ENCODE measurements at regions not wholly inside any gene's neighbourhood (a gene's known extent, or its start where the extent isn't known, plus 50 kb on each side); places are given as distances from the start of the nearest gene placed in this dataset.

GRCh38 chr2:104563398-104563996 is 290.4 kb upstream of the POU3F3 start:
- no peak overlapping the region for H3K4me3 ChIP-seq (ENCODE audit: low read length in 3 of 3)
- H3K27ac ChIP-seq (ENCODE audit: low read depth, low read length), result no peak overlapping the region
- H3K27me3 ChIP-seq (ENCODE audit: control insufficient read depth in 3 of 3, insufficient read depth in 3 of 3, low read length in 3 of 3), result peaks cover 0 to 3% (median 0%) of the 10 kb centered on the region in 3 donors
- peaks cover 0 to 3% (median 0%) of the 10 kb centered on the region in 3 donors for H3K4me1 ChIP-seq (ENCODE audit: control insufficient read depth in 3 of 3, insufficient read depth in 3 of 3, low read length in 3 of 3)
- H3K9ac ChIP-seq (ENCODE audit: low read depth in 1 of 3, low read length in 3 of 3), result no peak overlapping the region
- H3K9me3 ChIP-seq (ENCODE audit: control insufficient read depth in 3 of 3, low read length in 3 of 3), result no peaks in the 10 kb centered on the region
- no peaks in the 10 kb centered on the region for H3K36me3 ChIP-seq (ENCODE audit: control insufficient read depth in 3 of 3, insufficient read depth in 3 of 3, low read length in 3 of 3)

- Histone ChIP-seq H3K4me3 (ENCODE audit: low read length in 3 of 3) (no peak overlapping the region), H3K4me1 (ENCODE audit: control insufficient read depth in 3 of 3, insufficient read depth in 3 of 3, low read length in 3 of 3) (peaks cover 0 to 3% (median 0%) of the 10 kb centered on the region in 3 donors), H3K9ac (ENCODE audit: low read depth in 1 of 3, low read length in 3 of 3) (no peak overlapping the region), H3K27ac (ENCODE audit: low read depth, low read length) (no peak overlapping the region), H3K9me3 (ENCODE audit: control insufficient read depth in 3 of 3, low read length in 3 of 3) (no peaks in the 10 kb centered on the region), H3K36me3 (ENCODE audit: control insufficient read depth in 3 of 3, insufficient read depth in 3 of 3, low read length in 3 of 3) (no peaks in the 10 kb centered on the region), H3K27me3 (ENCODE audit: control insufficient read depth in 3 of 3, insufficient read depth in 3 of 3, low read length in 3 of 3) (no peaks in the 10 kb centered on the region)
Observed at GRCh38 chr2:104568247-104568646, 285.7 kb upstream of the POU3F3 start.

- Histone ChIP-seq H3K4me3 (ENCODE audit: low read length in 3 of 3) (no peak overlapping the region), H3K9me3 (ENCODE audit: control insufficient read depth in 3 of 3, low read length in 3 of 3) (no peaks in the 10 kb centered on the region), H3K9ac (ENCODE audit: low read depth in 1 of 3, low read length in 3 of 3) (no peak overlapping the region), H3K4me1 (ENCODE audit: control insufficient read depth in 3 of 3, insufficient read depth in 3 of 3, low read length in 3 of 3) (peaks cover 0 to 3% (median 0%) of the 10 kb centered on the region in 3 donors), H3K27me3 (ENCODE audit: control insufficient read depth in 3 of 3, insufficient read depth in 3 of 3, low read length in 3 of 3) (no peaks in the 10 kb centered on the region), H3K36me3 (ENCODE audit: control insufficient read depth in 3 of 3, insufficient read depth in 3 of 3, low read length in 3 of 3) (no peaks in the 10 kb centered on the region), H3K27ac (ENCODE audit: low read depth, low read length) (no peak overlapping the region)
Observed at GRCh38 chr2:104570259-104570658, 283.7 kb upstream of the POU3F3 start.

GRCh38 chr2:104572834-104573233 is 281.1 kb upstream of the POU3F3 start:
- H3K9me3 ChIP-seq (ENCODE audit: control insufficient read depth in 3 of 3, low read length in 3 of 3), result no peaks in the 10 kb centered on the region
- H3K36me3 ChIP-seq (ENCODE audit: control insufficient read depth in 3 of 3, insufficient read depth in 3 of 3, low read length in 3 of 3), result no peaks in the 10 kb centered on the region
- no peak overlapping the region for H3K27ac ChIP-seq (ENCODE audit: low read depth, low read length)
- no peak overlapping the region for H3K9ac ChIP-seq (ENCODE audit: low read depth in 1 of 3, low read length in 3 of 3)
- no peak overlapping the region for H3K4me3 ChIP-seq (ENCODE audit: low read length in 3 of 3)
- H3K27me3 ChIP-seq (ENCODE audit: control insufficient read depth in 3 of 3, insufficient read depth in 3 of 3, low read length in 3 of 3), result no peaks in the 10 kb centered on the region
- H3K4me1 ChIP-seq (ENCODE audit: control insufficient read depth in 3 of 3, insufficient read depth in 3 of 3, low read length in 3 of 3), result peaks cover 0 to 3% (median 0%) of the 10 kb centered on the region in 3 donors

GRCh38 chr2:104574367-104574766 is 279.5 kb upstream of the POU3F3 start:
- H3K9ac ChIP-seq (ENCODE audit: low read depth in 1 of 3, low read length in 3 of 3), result no peak overlapping the region
- no peaks in the 10 kb centered on the region for H3K36me3 ChIP-seq (ENCODE audit: control insufficient read depth in 3 of 3, insufficient read depth in 3 of 3, low read length in 3 of 3)
- H3K27ac ChIP-seq (ENCODE audit: low read depth, low read length), result no peak overlapping the region
- H3K9me3 ChIP-seq (ENCODE audit: control insufficient read depth in 3 of 3, low read length in 3 of 3), result no peaks in the 10 kb centered on the region
- no peaks in the 10 kb centered on the region for H3K4me1 ChIP-seq (ENCODE audit: control insufficient read depth in 3 of 3, insufficient read depth in 3 of 3, low read length in 3 of 3)
- no peaks in the 10 kb centered on the region for H3K27me3 ChIP-seq (ENCODE audit: control insufficient read depth in 3 of 3, insufficient read depth in 3 of 3, low read length in 3 of 3)
- no peak overlapping the region for H3K4me3 ChIP-seq (ENCODE audit: low read length in 3 of 3)

GRCh38 chr2:104577143-104577542 is 276.8 kb upstream of the POU3F3 start:
- Histone ChIP-seq H3K36me3 (ENCODE audit: control insufficient read depth in 3 of 3, insufficient read depth in 3 of 3, low read length in 3 of 3) (no peaks in the 10 kb centered on the region), H3K9ac (ENCODE audit: low read depth in 1 of 3, low read length in 3 of 3) (no peak overlapping the region), H3K9me3 (ENCODE audit: control insufficient read depth in 3 of 3, low read length in 3 of 3) (no peaks in the 10 kb centered on the region), H3K27ac (ENCODE audit: low read depth, low read length) (no peak overlapping the region), H3K4me3 (ENCODE audit: low read length in 3 of 3) (no peak overlapping the region), H3K27me3 (ENCODE audit: control insufficient read depth in 3 of 3, insufficient read depth in 3 of 3, low read length in 3 of 3) (no peaks in the 10 kb centered on the region), H3K4me1 (ENCODE audit: control insufficient read depth in 3 of 3, insufficient read depth in 3 of 3, low read length in 3 of 3) (no peaks in the 10 kb centered on the region)

- no peak overlapping the region for H3K27ac ChIP-seq (ENCODE audit: low read depth, low read length)
- no peak overlapping the region for H3K4me3 ChIP-seq (ENCODE audit: low read length in 3 of 3)
- no peaks in the 10 kb centered on the region for H3K36me3 ChIP-seq (ENCODE audit: control insufficient read depth in 3 of 3, insufficient read depth in 3 of 3, low read length in 3 of 3)
- H3K9me3 ChIP-seq (ENCODE audit: control insufficient read depth in 3 of 3, low read length in 3 of 3), result no peaks in the 10 kb centered on the region
- no peaks in the 10 kb centered on the region for H3K4me1 ChIP-seq (ENCODE audit: control insufficient read depth in 3 of 3, insufficient read depth in 3 of 3, low read length in 3 of 3)
- no peak overlapping the region for H3K9ac ChIP-seq (ENCODE audit: low read depth in 1 of 3, low read length in 3 of 3)
- no peaks in the 10 kb centered on the region for H3K27me3 ChIP-seq (ENCODE audit: control insufficient read depth in 3 of 3, insufficient read depth in 3 of 3, low read length in 3 of 3)
Observed at GRCh38 chr2:104582471-104582870, 271.4 kb upstream of the POU3F3 start.

GRCh38 chr2:104583811-104584210 is 270.1 kb upstream of the POU3F3 start:
- Histone ChIP-seq H3K27me3 (ENCODE audit: control insufficient read depth in 3 of 3, insufficient read depth in 3 of 3, low read length in 3 of 3) (no peaks in the 10 kb centered on the region), H3K4me1 (ENCODE audit: control insufficient read depth in 3 of 3, insufficient read depth in 3 of 3, low read length in 3 of 3) (no peaks in the 10 kb centered on the region), H3K9me3 (ENCODE audit: control insufficient read depth in 3 of 3, low read length in 3 of 3) (no peaks in the 10 kb centered on the region), H3K36me3 (ENCODE audit: control insufficient read depth in 3 of 3, insufficient read depth in 3 of 3, low read length in 3 of 3) (no peaks in the 10 kb centered on the region), H3K4me3 (ENCODE audit: low read length in 3 of 3) (no peak overlapping the region), H3K9ac (ENCODE audit: low read depth in 1 of 3, low read length in 3 of 3) (no peak overlapping the region), H3K27ac (ENCODE audit: low read depth, low read length) (no peak overlapping the region)

GRCh38 chr2:104584393-104584792 is 269.5 kb upstream of the POU3F3 start:
- Histone ChIP-seq H3K27ac (ENCODE audit: low read depth, low read length) (no peak overlapping the region), H3K4me1 (ENCODE audit: control insufficient read depth in 3 of 3, insufficient read depth in 3 of 3, low read length in 3 of 3) (no peaks in the 10 kb centered on the region), H3K27me3 (ENCODE audit: control insufficient read depth in 3 of 3, insufficient read depth in 3 of 3, low read length in 3 of 3) (no peaks in the 10 kb centered on the region), H3K9me3 (ENCODE audit: control insufficient read depth in 3 of 3, low read length in 3 of 3) (no peaks in the 10 kb centered on the region), H3K36me3 (ENCODE audit: control insufficient read depth in 3 of 3, insufficient read depth in 3 of 3, low read length in 3 of 3) (no peaks in the 10 kb centered on the region), H3K9ac (ENCODE audit: low read depth in 1 of 3, low read length in 3 of 3) (no peak overlapping the region), H3K4me3 (ENCODE audit: low read length in 3 of 3) (no peak overlapping the region)

GRCh38 chr2:104595576-104595975 is 258.3 kb upstream of the POU3F3 start:
- Histone ChIP-seq H3K27me3 (ENCODE audit: control insufficient read depth in 3 of 3, insufficient read depth in 3 of 3, low read length in 3 of 3) (no peaks in the 10 kb centered on the region), H3K9me3 (ENCODE audit: control insufficient read depth in 3 of 3, low read length in 3 of 3) (peaks cover 0 to 6% (median 0%) of the 10 kb centered on the region in 3 donors), H3K4me3 (ENCODE audit: low read length in 3 of 3) (no peak overlapping the region), H3K36me3 (ENCODE audit: control insufficient read depth in 3 of 3, insufficient read depth in 3 of 3, low read length in 3 of 3) (no peaks in the 10 kb centered on the region), H3K9ac (ENCODE audit: low read depth in 1 of 3, low read length in 3 of 3) (no peak overlapping the region), H3K4me1 (ENCODE audit: control insufficient read depth in 3 of 3, insufficient read depth in 3 of 3, low read length in 3 of 3) (no peaks in the 10 kb centered on the region), H3K27ac (ENCODE audit: low read depth, low read length) (no peak overlapping the region)

All from skeletal muscle tissue (tissue), 3 donors.